ENCODE measurements at regions not wholly inside any gene's neighbourhood (a gene's known extent, or its start where the extent isn't known, plus 50 kb on each side); places are given as distances from the start of the nearest gene placed in this dataset.

- TF ChIP-seq ZNF274 (IDR thresholded peaks at IDR 0.05; ENCODE audit: low read depth, low read length) (no peak), YY1 (IDR thresholded peaks at IDR 0.05; ENCODE audit: insufficient read depth, insufficient read length) (no peak)
Observed at GRCh38 chr4:149234798-149235197, 580.8 kb downstream of the IQCM start.

Data from NT2/D1 (cell line).